HG03342 (cell line): ENCODE measurements at regions not wholly inside any gene's neighbourhood (a gene's known extent, or its start where the extent isn't known, plus 50 kb on each side); places are given as distances from the start of the nearest gene placed in this dataset.

ENCODE experiments used
- ATAC-seq: cut with Tn5 transposase; IDR thresholded peaks from one replicate; pipeline ENCODE4 v1.9.1; 2021; ENCODE audit warnings: mild to moderate bottlenecking, moderate library complexity; ENCODE audit not compliant: unreplicated experiment

DNA sequence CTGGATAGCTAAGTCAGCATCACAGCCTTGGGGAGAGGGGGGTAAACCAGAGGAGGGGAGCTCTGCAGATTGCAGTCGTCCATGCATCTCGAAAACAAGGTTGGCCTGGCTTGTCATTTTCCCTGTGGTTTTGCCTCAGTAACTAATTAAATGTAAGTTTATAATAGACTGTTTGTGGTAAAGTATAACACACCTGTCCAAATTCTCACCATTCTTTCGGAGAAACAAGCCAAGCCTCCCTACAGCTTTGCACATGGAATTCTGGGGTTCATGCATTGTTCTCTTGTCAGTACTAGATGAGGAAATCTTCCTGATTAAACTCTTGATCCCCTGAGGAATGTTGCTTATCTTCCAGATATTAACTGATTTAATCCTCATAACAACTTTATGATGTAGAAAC, 1065.2 kb upstream of the FAM98A start:
- no peak for ATAC-seq

DNA sequence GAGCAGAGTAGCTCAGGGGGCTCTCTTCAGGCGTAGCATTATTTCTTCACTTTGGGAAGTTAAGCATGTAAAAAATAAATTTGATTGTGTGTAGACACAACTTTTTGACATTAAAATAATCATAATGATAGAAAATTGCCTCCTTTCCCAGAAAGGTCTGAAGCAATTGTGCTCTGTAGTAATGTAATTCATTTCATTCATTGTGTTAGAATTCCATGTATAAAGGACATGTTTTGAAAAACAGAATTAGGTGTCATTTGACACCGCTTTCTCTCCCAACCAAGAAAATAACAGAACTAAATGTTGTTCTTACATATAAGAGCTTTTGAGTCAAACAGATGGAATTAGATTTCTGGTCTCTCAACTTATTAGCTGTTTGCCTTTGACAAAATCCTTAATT, 1064.2 kb upstream of the FAM98A start:
- ATAC-seq: no peak

DNA sequence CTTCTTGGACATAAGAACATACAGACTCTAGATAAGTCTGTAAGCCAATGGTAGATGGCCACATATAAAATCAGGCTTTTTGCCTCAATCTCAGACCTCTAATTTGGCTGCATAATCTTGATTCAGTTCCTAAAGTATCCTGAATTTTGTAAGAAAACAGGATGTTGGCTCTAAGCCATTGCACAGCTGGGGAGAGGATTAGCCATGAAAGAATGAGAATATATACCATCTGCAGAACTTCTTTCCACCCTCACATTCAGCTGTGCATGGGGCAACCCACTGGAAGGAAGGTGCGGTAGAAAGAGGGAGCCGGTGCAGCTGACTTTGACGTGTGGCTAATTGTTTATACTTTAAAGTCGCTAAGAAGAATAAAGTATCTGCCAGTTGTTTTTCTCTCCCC, 1061.6 kb upstream of the FAM98A start:
- no peak for ATAC-seq

DNA sequence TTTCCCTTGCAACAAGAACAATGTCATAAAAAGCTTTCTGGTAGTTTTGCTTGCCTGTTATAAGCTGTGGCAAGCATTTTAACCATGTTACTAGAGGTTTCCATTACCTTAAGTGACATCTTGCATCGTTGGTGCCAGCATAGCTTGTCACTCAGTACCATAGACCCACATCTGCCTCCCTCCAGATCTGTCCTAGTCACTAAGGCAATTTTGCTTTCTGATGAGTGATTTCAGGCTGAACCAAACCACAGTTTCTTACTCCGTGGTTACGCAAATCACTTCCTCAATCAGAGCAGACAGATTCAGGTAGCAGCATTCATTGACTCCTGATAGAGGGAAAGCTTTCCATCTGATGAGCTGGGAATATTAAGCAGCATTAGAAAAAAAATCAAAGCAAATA, 1057.5 kb upstream of the FAM98A start:
- ATAC-seq: peak; percentile 82

DNA sequence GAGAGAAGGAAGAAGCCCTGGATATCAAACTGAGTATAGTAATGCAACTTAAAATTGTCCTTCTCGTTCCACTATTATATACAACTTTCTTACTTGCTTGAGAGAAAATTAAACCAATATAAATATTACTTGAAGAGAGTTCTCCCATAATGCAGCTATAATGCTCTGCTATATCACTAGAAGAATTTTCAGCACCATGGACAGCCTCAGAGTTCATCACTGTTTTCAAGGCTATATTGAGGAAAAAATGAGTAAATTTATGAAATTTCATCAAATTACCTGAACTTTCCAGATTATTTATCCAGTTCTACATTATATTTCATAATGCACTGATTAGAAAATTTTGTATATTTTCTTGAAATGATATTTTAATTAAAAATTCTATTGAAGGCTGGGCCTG, 1053.5 kb upstream of the FAM98A start:
- ATAC-seq: no peak

DNA sequence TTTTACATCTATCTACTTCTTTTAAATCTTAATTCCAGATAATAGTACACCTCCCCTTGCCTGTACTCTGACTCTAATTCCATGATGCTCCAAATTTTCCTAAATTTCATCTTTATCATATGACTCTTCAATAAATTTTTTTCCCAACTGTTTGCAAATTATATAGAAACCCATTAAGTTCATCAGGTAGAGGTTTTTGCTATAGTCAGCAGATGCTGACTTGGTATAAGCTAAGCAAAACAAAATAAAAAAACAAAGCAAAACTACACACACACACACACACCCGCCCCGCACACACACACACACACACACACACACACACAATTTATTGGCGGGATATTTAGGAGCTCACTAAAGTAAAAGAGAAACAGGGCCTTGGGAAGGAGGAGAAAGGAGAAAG, 1047.8 kb upstream of the FAM98A start:
- ATAC-seq: no peak

DNA sequence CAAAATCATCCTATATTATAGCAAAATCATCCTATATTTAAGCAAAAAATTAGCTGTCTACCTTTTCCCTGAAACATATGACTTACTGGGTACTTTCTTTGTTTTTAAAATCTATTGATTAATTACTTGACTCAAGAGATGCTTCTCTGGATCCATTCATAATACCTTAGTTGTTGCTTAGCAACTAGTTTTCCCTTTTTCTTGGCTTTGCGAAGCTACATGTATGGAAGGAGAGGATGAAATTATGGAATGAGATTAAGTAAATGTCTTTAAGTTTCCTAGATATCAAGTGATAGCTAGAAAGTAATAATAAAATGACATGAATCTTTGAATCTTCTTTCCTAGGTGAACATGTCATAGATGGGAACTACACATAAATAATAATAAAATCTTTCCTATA, 1033.2 kb upstream of the FAM98A start:
- ATAC-seq: no peak

DNA sequence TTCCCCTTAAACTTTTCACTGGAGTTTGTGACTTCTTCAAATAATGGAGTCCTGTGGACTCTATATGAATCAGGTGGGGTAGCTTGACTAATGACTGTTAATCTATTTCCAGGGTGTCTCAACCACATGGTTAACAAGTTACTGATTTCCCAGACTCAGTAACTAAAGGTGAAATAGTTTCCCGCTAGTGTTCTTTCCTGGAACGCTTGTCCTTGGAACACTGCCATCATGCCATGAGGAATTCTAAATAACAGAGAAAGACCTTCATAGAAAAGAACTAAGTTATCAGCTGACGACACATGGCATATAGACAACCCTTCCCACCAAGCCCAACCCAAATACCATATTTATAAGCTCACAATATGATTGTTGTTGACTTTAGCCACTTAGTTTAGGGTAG, 1027.9 kb upstream of the FAM98A start:
- no peak for ATAC-seq

DNA sequence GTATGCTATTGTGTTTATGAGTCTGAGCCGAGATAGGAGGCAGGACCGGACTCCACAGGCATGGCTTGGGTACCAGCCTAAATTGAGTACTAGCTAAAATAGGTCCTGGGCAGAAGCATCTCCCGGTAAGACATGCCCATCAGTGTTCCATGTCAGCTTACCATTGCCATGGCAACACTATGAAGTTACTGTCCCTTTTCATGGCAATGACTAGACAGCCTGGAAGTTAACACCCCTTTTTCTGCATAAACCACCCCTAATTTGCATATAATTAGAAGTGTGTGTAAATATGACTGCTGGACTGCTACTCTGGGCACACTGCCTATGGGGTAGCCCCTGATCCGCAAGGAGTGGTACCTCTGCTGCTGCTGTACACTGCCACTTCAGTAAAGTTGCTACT, 1005.1 kb upstream of the FAM98A start:
- no peak for ATAC-seq

DNA sequence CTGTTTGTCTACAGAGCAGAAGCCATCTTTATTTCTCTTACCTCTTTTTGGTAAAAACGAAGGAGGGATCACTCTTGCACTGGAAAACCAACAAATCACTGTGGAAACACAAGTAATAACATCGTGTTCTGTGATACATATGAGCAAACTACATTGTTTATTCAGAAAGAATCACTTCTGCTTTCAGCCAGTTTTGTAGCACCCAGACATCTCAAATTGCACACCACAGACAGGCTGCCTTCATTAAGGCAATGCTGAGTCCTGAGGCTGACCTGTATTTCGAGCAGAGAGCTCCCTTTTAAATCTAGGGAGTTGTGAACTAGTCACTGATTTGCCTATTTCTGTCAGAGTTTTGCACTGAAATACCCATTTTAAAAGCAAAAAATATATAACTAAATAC, 1003.2 kb upstream of the FAM98A start:
- no peak for ATAC-seq

DNA sequence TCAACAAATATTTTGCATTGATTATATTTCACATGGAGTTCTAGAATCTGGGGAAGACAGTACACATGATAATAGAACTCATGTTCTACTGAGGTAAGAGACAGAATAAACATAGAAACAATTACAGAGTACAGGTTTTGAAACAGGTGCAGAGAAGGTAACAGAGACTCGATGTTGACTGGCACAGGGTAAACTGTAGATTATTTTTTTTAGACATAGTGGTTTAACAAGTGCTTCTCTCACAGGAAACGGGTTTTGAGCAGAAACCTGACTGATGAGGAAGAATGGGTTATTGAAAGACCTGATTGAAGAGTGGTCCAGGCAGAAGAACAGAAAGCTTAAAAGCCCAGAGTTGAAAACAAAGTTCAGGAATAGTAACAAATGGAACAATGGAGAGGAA, 1002.5 kb upstream of the FAM98A start:
- no peak for ATAC-seq

DNA sequence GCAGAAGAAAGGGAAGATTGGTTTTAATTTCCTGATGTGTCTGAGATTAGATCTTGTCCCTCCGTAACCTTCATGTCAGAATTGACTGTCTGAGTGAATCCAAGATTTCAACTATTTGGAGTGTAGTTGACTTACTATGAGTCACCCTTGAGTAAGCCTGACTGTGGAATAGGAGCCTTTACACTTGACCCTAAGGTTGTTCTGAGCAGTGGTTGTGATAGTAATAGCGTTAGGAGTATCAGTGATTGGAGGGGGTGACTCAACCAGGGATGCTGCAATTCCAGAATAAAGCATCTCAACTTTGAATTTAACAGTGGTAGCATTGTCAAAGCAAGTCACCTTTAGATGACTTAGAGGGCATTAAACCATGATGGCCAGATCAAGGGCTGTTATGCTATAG, 979.5 kb upstream of the FAM98A start:
- ATAC-seq: no peak

DNA sequence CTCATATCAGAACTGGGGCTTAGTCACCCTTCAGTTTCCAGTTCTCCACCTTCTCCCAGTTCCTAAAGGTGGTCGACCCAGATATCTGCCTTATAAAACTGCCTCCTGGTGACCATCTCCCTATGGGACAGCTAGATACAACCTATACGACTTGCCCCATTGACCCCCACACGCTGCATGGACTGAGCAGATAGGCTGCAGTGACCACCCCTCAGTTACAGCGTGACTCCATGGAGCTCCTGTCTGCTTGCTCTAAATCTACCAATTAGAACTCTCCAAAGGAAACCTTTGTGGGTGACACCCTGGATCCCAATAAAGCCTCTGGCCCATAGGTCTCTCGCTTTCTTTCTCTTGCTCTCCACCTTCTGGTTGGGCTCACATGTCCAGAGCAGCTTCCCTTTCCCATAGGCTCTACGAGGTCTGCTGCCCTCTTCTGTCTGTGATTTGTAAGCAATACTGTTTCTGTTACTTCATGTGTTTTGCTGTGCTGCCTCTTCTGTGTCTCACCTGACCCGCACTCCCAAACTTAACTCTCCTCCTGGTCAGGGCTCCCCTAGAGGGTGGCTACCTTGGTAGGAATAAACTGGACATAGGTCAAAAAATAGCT, 971.3 kb upstream of the FAM98A start:
- no peak for ATAC-seq

DNA sequence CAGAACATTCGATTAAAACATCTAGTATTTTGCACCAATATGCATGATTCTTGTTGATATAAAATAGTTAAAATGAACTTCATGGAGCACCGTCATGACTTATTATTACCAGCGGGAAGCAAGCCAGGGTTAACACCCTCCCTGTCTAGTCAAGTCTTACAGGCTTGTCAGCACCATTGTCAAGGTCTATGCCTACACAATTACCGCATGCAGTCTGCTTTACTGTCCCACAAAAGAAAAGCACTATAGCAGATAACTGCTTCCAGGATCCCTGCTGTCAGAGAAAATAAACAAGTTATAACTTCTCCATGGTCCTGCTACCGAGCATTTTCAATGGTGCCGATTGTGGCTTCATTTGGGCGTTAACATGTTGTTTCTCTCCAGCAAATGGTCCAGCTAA, 968.0 kb upstream of the FAM98A start:
- ATAC-seq: no peak

DNA sequence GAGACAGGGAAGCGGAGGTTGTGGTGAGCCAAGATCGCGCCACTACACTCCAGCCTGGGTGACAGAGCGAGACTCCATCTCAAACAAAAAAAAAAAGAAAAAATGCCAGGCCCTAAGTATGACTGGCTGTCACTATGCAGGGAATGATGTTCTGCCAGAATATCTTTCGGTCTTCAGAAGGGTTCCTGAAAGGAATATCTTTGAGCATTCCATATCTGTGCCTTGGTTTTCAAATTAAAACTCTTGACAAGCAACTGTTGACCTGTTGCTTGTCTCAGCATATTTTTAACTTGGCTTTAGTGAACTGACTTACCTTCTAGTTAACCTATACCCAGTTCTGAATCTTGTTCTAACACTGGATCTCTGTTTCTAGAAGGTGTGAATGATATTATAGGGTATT, 953.2 kb upstream of the FAM98A start:
- ATAC-seq: no peak

DNA sequence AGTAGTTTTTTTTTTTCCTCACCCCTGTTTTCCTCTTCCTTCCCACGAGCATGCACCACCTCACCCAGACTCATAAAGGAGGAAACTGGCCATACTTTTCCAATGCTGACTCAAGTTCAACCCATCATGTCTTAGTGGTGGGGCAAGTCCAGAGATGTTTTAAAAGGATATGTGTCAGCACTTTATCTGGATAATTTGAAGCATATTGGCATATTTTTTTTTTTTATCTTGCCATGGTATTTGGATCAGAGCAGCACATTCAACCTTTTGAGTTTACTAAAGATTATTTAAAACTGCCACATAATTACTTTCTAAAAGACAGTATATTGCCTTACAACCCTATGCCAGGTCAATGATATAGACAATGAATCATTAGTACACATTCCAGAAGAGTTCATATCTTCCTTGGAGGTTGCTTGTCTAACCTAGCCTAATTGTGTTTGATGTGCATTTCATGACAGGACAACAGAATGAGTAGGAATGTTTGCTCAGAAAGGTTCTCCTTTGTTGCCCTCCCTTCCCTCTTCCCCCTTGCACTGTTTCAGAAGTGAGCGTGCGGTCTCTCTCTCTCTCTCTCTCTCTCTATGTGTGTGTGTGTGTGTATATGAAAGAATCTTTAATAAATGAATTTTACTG, 950.7 kb upstream of the FAM98A start:
- ATAC-seq: no peak

DNA sequence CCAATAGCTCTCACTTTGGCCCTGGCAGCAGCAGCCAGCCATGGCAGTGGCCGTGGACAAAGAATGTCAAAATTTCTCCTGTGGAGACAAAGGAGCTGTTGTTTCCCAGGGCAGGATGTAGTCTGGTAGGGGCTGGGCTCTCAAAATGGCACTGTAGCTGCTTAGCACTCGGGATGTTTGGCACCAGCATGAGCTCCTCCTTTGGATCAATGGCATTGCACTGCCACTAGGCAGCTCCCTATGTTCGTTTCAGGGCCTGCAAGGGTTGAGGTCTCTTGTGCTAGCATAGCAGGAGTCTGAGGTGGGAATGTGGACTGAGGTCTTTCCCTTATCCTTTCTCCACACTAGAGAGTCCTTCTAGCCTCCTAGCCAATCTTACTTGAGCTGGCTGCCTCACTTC, 948.8 kb upstream of the FAM98A start:
- ATAC-seq: no peak

DNA sequence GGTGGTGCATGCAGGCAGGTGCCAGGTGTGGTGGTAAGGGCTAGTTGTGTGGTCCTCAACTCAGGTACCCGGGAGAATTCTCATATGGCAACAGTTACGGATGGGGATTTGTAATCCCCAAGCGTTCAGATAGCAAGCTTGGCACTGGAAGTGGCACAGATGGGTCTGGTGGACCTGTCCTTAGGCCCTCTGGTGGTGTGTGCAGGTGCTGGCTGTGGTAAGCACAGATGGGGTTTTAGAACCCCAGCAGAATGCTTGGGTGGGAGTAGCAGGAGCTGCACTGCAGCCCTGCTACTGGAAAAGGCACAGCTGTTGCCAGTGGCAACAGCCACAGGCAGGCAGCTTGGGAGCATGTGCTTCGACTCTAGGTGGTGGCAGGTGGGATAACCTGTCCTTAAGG, 948.2 kb upstream of the FAM98A start:
- ATAC-seq: no peak

DNA sequence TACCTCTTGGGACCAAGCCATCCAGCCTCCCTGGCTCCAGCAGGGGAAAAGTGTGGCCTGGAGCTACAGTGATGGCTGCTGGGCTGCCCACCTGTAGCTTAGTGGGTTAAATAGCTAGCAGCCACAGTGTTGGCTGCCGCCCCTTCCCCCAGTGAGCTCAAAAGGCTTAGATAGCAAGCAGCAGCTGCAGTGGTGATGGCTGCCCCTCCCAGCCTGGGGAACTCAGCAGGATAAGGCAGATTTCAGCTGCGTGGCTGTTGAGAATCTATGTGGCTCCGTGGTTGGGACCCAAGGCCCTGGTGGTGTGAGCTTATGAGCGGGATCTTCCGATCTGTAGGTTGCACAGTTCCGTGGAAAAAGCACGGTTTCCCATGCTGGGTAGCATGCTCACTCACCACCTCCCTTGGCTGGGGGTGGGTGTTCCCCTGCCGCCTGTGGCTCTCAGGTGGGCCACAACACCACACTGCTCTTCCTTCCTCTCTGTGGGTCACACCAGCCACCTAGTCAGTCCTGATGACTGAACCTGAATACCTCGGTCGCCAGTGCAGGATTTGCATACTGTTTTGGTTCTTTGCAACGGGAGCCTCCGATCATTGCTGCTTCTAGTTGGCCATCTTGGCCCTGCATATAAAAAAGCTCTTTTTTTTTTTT, 946.5 kb upstream of the FAM98A start:
- no peak for ATAC-seq

DNA sequence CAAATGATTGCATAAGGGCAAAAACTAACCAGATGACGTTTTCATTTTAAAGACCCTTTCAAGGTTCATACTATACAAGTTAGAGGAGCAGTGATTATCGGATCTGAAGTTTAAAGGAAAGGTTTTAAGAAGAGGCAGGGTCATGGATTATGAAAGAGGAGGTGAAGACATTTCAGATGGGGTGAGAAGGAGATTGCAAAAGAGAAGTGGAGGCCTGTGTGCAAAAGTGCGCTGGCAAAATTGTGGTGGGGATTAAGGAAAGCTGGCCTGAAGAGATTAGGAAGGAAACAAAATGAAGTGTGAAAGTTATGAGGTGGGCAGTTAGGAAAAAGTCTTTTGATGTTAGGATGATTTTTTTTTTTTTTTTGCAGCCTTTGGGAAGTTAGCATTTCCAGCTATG, 935.7 kb upstream of the FAM98A start:
- no peak for ATAC-seq

DNA sequence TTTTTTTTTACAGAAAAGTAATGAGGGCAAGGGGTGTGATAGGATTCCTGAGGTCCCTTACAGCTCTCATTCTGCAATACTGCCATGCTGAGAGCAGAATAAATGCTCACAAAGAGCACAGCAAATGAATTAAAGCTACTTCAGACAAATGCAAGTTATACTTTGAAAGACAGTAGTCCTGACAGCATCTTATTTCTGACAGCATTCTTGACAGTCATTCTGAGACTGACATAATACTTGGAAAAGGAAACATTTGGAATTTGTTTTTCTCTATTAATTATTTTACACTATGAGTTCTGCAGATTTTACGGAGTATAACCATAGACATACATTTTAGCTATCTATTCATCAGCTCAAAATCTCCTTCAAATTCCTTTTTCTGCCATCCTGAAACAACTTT, 935.2 kb upstream of the FAM98A start:
- ATAC-seq: no peak

DNA sequence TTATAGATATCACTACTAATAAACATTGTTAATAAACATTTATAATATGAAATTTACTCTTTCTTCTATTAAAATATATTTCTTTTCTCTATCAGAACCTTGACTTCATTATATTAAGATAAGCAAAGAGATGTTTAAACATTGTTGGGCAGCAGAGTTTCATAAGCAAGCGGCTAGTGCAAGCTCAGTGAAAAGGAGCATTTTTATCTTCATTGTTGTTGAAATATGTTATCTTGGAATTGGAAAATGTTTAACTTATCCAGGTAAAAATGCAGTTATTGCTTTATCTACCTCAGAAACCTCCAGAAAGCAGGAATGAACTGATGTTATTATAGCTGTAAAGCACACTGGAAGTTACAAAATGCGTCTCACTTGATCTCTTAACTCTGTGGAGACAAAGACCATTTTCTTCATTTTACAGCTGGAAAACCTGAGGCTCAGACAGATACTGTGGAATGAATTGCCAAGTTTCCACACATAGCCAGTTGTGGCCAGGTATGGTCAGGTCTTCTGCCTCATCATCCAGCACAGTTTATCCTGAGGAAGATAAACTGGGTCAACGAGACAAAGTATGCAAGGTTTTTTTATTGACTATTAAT, 934.6 kb upstream of the FAM98A start:
- ATAC-seq: no peak
